OCI-LY1 (cell line): ENCODE measurements at regions not wholly inside any gene's neighbourhood (a gene's known extent, or its start where the extent isn't known, plus 50 kb on each side); places are given as distances from the start of the nearest gene placed in this dataset.

Experiments used
- CTCF ChIP-seq: fragments of 200-600 bp; sonication (generic), shearing (Covaris generic); IDR thresholded peaks from 2 replicates; pipeline ENCODE4 v1.5.1; 2017; ENCODE audit warnings: mild to moderate bottlenecking, antibody characterized with exemption, low read length, moderate library complexity, mixed read lengths
- EZH2 ChIP-seq: fragments of 200-600 bp; sonication (generic), shearing (Covaris generic); IDR thresholded peaks from 2 replicates; pipeline ENCODE4 v1.8.0; 2017; ENCODE audit warnings: borderline replicate concordance, mixed run types, mild to moderate bottlenecking, antibody characterized with exemption, low read length, moderate library complexity, mixed read lengths

- TF ChIP-seq CTCF = no peak
- TF ChIP-seq EZH2 = no peak
These were observed 336.7 kb downstream of the C7orf25 start for GRCh38 chr7:42575171-42575570.
